WI38 (cell line): ENCODE measurements at regions not wholly inside any gene's neighbourhood (a gene's known extent, or its start where the extent isn't known, plus 50 kb on each side); places are given as distances from the start of the nearest gene placed in this dataset.

Experiments used
- H3K4me3 ChIP-seq: 2 replicates; pipeline ENCODE4 v1.5.1; 2011; ENCODE audit warnings: low read depth, mild to moderate bottlenecking, control low read depth, low read length
- CTCF ChIP-seq: IDR thresholded peaks from 2 replicates; pipeline ENCODE4 v1.5.1; 2012; ENCODE audit warnings: low read depth, mild to moderate bottlenecking, control low read depth, low read length

- no peak overlapping the region for H3K4me3 ChIP-seq
- no peak for TF ChIP-seq CTCF
Observed at GRCh38 chr6:21500314-21501020, 93.1 kb upstream of the SOX4 start.

GRCh38 chr6:21501021-21501354, 92.6 kb upstream of the SOX4 start:
- TF ChIP-seq CTCF = no peak
- no peak overlapping the region for H3K4me3 ChIP-seq

GRCh38 chr6:21501815-21502214, 91.7 kb upstream of the SOX4 start:
- no peak overlapping the region for H3K4me3 ChIP-seq

GRCh38 chr6:21502682-21503081, 90.9 kb upstream of the SOX4 start:
- no peak overlapping the region for H3K4me3 ChIP-seq

More at GRCh38 chr6:21501815-21502214, 91.7 kb upstream of the SOX4 start:
- no peak for TF ChIP-seq CTCF

GRCh38 chr6:21504790-21505189, 88.8 kb upstream of the SOX4 start:
- no peak overlapping the region for H3K4me3 ChIP-seq
- no peak for TF ChIP-seq CTCF

More at GRCh38 chr6:21502682-21503081, 90.9 kb upstream of the SOX4 start:
- no peak for TF ChIP-seq CTCF

- no peak for TF ChIP-seq CTCF
- H3K4me3 ChIP-seq = no peak overlapping the region
Observed at GRCh38 chr6:21505574-21505990, 88.0 kb upstream of the SOX4 start.

GRCh38 chr6:21506126-21506525, 87.4 kb upstream of the SOX4 start:
- TF ChIP-seq CTCF = no peak
- no peak overlapping the region for H3K4me3 ChIP-seq
